Astrocyte of the cerebellum (primary cell): ENCODE measurements at regions not wholly inside any gene's neighbourhood (a gene's known extent, or its start where the extent isn't known, plus 50 kb on each side); places are given as distances from the start of the nearest gene placed in this dataset.
"Not testable (repeated sequence)": the region's sequence is repeated elsewhere in the genome, so short reads cannot be mapped to it uniquely, and the experiment has no call there.

Source experiments
- DNase-seq: peaks from one replicate; pipeline ENCODE4 v3.0.0-alpha.2; 2011; ENCODE audit warnings: low read depth
- H3K4me3 ChIP-seq: 2 replicates; pipeline ENCODE4 v1.5.1; 2011; ENCODE audit warnings: mild to moderate bottlenecking, low read depth, low read length, moderate library complexity
- in situ Hi-C: cut with HindIII; loops from 2 replicates; pipeline ENCODE4 v1.10.0; 2017; ENCODE audit warnings: low sequenced_read_pairs
- TF ChIP-seq, protein P1 (sequence below): IDR thresholded peaks from 2 replicates; pipeline ENCODE4 v1.5.1; 2012; ENCODE audit warnings: low read length, low read depth, moderate library complexity, mild to moderate bottlenecking; ENCODE audit errors: missing control alignments

DNA sequence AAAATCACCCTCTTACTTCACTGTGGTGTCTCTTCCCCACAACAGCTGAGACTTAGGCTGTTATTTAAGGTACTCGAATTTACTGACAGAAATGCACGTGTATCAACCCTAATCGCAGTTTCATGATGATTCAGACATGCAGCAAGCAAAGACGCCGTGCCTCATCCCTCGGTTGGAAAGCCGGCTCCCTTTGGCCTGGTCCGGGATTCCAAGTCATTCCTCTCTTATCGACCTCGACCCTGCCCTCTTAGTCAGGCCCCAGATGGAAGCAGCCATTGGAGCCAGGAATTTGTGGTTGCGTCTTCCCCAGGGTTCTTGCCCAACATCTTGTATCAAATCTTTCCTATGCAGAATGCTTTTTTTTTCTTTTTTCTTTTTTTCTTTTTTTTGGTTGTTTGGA lies 229.5 kb downstream of the GATA3 start:
- in situ Hi-C loops: no loop called here
- DNase-seq: no peak
- no peak overlapping the region for H3K4me3 ChIP-seq
- TF ChIP-seq, protein P1, sequence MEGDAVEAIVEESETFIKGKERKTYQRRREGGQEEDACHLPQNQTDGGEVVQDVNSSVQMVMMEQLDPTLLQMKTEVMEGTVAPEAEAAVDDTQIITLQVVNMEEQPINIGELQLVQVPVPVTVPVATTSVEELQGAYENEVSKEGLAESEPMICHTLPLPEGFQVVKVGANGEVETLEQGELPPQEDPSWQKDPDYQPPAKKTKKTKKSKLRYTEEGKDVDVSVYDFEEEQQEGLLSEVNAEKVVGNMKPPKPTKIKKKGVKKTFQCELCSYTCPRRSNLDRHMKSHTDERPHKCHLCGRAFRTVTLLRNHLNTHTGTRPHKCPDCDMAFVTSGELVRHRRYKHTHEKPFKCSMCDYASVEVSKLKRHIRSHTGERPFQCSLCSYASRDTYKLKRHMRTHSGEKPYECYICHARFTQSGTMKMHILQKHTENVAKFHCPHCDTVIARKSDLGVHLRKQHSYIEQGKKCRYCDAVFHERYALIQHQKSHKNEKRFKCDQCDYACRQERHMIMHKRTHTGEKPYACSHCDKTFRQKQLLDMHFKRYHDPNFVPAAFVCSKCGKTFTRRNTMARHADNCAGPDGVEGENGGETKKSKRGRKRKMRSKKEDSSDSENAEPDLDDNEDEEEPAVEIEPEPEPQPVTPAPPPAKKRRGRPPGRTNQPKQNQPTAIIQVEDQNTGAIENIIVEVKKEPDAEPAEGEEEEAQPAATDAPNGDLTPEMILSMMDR: no peak

DNA sequence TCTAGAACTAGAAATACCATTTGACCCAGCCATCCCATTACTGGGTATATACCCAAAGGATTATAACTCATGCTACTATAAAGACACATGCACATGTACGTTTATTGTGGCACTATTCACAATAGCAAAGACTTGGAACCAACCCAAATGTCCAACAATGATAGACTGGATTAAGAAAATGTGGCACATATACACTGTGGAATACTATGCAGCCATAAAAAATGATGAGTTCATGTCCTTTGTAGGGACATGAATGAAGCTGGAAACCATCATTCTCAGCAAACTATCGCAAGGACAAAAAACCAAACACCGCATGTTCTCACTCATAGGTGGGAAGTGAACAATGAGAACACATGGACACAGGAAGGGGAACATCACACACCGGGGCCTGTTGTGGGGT lies 231.5 kb downstream of the GATA3 start:
- in situ Hi-C loops, DNase-seq, H3K4me3 ChIP-seq: not testable (repeated sequence)

DNA sequence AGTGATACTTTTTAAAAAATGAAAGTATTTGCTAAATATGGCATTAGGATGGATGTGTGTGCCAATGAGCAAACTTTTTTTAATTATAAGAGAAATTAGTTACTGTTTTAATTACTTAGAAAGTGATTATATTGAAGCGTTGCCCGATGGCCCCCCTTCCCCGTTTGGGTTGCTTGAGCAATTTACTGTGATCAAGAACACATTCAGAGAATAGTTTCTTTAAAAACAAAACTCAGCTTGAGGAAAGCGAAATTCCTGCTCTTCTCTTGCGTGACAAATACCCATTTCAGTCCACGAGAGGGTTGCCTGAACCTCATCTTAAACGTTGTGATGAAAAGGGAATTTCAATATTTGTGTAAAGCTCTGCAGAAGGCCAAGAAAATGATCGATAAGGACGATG lies 234.1 kb downstream of the GATA3 start:
- in situ Hi-C loops: no loop called here

DNA sequence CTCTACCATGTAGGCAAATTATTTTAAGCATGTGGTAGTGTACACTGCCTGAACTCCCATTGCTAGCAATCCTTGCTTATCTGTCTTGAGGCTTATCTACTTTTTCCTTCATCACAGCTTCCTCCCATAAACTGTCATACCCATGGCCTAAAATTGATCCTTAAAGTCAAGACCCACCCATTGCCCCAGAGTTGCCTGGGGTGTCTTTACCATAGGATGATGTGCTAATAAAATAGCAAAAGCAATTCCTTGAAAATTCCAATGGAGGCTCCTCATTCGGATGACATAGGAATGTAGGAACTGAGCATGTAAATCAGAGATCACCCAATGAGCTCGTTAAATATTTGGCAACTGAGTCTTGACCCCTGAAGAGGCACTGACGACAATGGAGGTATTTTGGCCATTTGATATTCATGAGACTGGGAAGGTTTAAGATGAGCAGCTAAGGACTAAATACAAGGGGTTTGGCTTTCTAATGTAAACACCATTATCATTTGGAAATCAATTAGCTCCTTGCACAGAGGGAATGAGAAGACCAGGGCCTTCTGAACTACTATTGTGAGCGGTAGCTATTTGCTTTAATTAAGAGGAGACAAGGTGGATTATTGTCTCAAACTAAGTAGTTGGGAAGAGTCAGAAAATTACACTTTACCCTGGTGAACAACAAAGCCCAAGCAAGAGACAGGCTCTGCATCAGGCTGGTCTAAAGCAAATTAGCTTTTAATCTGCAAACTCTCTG lies 234.9 kb downstream of the GATA3 start:
- no peak overlapping the region for H3K4me3 ChIP-seq
- no peak for DNase-seq
- in situ Hi-C loops: no loop called here
- TF ChIP-seq, protein P1: no peak

More for the DNA sequence above, 234.1 kb downstream of the GATA3 start:
- H3K4me3 ChIP-seq: no peak overlapping the region
- TF ChIP-seq, protein P1: no peak
- DNase-seq: no peak

DNA sequence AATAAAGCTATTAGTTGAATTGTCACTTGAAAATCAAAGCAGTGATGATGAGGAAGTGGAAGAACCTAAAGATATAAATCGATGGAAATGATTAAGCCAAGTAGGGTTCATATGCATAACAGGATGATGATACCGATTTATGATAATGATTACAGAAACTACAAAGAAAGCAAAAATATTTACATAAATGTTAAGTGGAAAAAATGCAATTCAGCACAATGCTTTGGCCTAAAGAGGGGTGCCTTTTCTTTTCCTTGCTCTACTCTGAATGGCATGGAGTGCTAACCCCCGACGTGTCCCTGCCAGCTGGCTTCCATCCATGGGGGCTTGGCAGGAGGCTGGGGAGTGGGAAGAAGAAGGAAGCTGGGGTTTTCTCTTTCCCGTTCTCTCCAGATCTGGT lies 240.3 kb downstream of the GATA3 start:
- H3K4me3 ChIP-seq: no peak overlapping the region
- in situ Hi-C loops: no loop called here
- TF ChIP-seq, protein P1: no peak
- no peak for DNase-seq

DNA sequence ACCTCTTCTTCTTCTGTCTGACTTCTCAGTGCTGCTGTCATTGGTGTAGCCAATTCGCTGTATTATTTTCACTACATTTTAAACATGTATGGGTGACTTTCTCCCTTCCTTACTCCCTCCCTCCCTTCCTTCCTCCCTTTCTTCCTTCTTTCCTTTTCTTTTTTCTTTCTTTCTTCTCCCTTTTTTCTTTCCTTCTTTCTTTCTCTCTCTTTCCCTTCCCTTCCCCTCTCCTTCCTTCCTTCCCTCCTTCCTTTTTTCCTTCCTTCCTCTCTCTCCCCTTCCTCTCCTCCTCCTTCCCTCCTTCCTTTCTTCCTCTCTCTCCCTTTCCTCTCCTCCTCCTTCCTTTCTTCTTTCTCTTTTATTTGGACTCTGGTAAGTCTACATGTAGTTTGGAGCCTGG lies 240.8 kb downstream of the GATA3 start:
- no peak overlapping the region for H3K4me3 ChIP-seq
- in situ Hi-C loops: no loop called here
- TF ChIP-seq, protein P1: no peak
- no peak for DNase-seq

DNA sequence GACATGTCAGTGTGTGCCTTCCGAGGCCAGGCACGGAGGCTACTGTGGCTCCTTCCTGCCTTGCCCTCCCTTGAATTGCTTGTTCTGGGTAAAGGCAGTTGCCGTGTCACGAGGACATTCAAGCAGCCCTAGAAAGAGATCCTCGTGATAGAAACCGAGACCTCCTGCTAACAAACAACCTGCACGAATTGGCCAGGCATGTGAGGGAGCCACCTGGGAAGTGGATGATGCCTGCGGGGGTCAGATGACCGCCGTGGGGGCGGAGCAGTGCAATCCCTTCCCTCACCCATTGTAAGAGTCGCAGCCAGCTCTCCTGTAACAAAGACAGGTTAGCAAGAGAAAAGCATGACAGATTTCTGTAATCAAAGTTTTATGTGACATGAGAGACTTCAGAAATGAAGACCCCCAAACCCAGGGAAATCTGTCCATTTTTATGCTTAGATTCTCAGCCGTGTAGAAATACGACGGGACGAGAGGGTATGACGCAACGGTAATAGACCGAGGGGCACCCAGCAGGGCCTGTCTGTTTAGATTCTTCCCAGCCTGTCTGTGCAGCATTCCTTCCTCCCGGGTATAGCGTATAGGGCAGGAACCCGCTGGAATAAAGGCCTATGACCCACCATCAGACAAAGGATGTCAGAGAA lies 241.7 kb downstream of the GATA3 start:
- TF ChIP-seq, protein P1: no peak
- DNase-seq: no peak
- in situ Hi-C loops: no loop called here
- H3K4me3 ChIP-seq: no peak overlapping the region
